Nephron progenitor cell (in vitro differentiated cells): ENCODE measurements at regions not wholly inside any gene's neighbourhood (a gene's known extent, or its start where the extent isn't known, plus 50 kb on each side); places are given as distances from the start of the nearest gene placed in this dataset.

Experiments
- DNase-seq: peaks from one replicate; pipeline ENCODE4 v3.0.0; 2021
- H3K27ac Mint-ChIP-seq: 2 replicates; pipeline ENCODE4 v1.8.0; 2021; ENCODE audit warnings: mild to moderate bottlenecking, moderate library complexity, mixed read lengths
- H3K27me3 Mint-ChIP-seq: 2 replicates; pipeline ENCODE4 v1.8.0; 2021; ENCODE audit warnings: mild to moderate bottlenecking, low read depth, mixed read lengths; ENCODE audit not compliant: poor library complexity
- H3K36me3 Mint-ChIP-seq: 2 replicates; pipeline ENCODE4 v1.8.0; 2021; ENCODE audit warnings: low read depth, mixed read lengths
- H3K4me1 Mint-ChIP-seq: 2 replicates; pipeline ENCODE4 v1.8.0; 2021; ENCODE audit warnings: mixed read lengths
- H3K4me3 Mint-ChIP-seq: 2 replicates; pipeline ENCODE4 v1.8.0; 2021; ENCODE audit warnings: mild to moderate bottlenecking, moderate library complexity, mixed read lengths
- H3K9me3 Mint-ChIP-seq: 2 replicates; pipeline ENCODE4 v1.8.0; 2021; ENCODE audit warnings: mild to moderate bottlenecking, moderate library complexity, mixed read lengths
- CTCF ChIP-seq: fragments of 200-600 bp; sonication (generic); IDR thresholded peaks from 2 replicates; pipeline ENCODE4 v1.5.0; 2021; ENCODE audit warnings: antibody characterized with exemption

GRCh38 chr2:62348700-62349099 lies 152.8 kb downstream of the B3GNT2 start:
- Mint-ChIP-seq H3K27me3 (no peaks in the 10 kb centered on the region), H3K9me3 (peaks cover 24% of the 10 kb centered on the region), H3K36me3 (peaks cover 5% of the 10 kb centered on the region), H3K4me1 (peaks cover 5% of the 10 kb centered on the region), H3K27ac (no peak overlapping the region), H3K4me3 (no peak overlapping the region)
- DNase-seq, result no peak
- no peak for TF ChIP-seq CTCF

GRCh38 chr2:62347563-62348270 lies 151.8 kb downstream of the B3GNT2 start:
- Mint-ChIP-seq H3K27me3 (no peaks in the 10 kb centered on the region), H3K36me3 (peaks cover 5% of the 10 kb centered on the region), H3K4me3 (no peak overlapping the region), H3K4me1 (peaks cover 5% of the 10 kb centered on the region), H3K9me3 (peaks cover 21% of the 10 kb centered on the region), H3K27ac (no peak overlapping the region)
- no peak for TF ChIP-seq CTCF
- no peak for DNase-seq

GRCh38 chr2:62344472-62344871 lies 148.6 kb downstream of the B3GNT2 start:
- Mint-ChIP-seq H3K9me3 (no peaks in the 10 kb centered on the region), H3K4me3 (no peak overlapping the region), H3K27me3 (no peaks in the 10 kb centered on the region), H3K4me1 (peaks cover 15% of the 10 kb centered on the region), H3K36me3 (no peaks in the 10 kb centered on the region), H3K27ac (no peak overlapping the region)
- no peak for DNase-seq
- no peak for TF ChIP-seq CTCF

- Mint-ChIP-seq H3K27me3 (no peaks in the 10 kb centered on the region), H3K4me3 (no peak overlapping the region), H3K36me3 (no peaks in the 10 kb centered on the region), H3K27ac (no peak overlapping the region), H3K9me3 (no peaks in the 10 kb centered on the region), H3K4me1 (peaks cover 15% of the 10 kb centered on the region)
- no peak for TF ChIP-seq CTCF
- no peak for DNase-seq
Observed at GRCh38 chr2:62343636-62344337, 147.9 kb downstream of the B3GNT2 start.

- H3K27me3 Mint-ChIP-seq, result no peaks in the 10 kb centered on the region
- no peak for TF ChIP-seq CTCF
Observed at GRCh38 chr2:62343206-62343605, 147.3 kb downstream of the B3GNT2 start.

More at GRCh38 chr2:62343206-62343605, 147.3 kb downstream of the B3GNT2 start:
- no peaks in the 10 kb centered on the region for H3K9me3 Mint-ChIP-seq
- H3K27ac Mint-ChIP-seq, result peak overlapping the region; percentile 10
- H3K4me3 Mint-ChIP-seq, result no peak overlapping the region
- H3K36me3 Mint-ChIP-seq, result no peaks in the 10 kb centered on the region
- H3K4me1 Mint-ChIP-seq, result peaks cover 17% of the 10 kb centered on the region
- DNase-seq, result no peak
